ENCODE measurements at regions not wholly inside any gene's neighbourhood (a gene's known extent, or its start where the extent isn't known, plus 50 kb on each side); places are given as distances from the start of the nearest gene placed in this dataset.

- TF ChIP-seq CTCF (IDR thresholded peaks at IDR 0.05 in 8 of 11, conservative IDR thresholded peaks at IDR 0.05 in 3 of 11), result no peak
- TF ChIP-seq POLR2A (IDR thresholded peaks at IDR 0.05), result no peak
- no peak for TF ChIP-seq POLR2AphosphoS5 (IDR thresholded peaks at IDR 0.05)
Observed at GRCh38 chr13:84430015-84430414, 547.7 kb upstream of the SLITRK1 start.
